GM19328 (cell line): ENCODE measurements at regions not wholly inside any gene's neighbourhood (a gene's known extent, or its start where the extent isn't known, plus 50 kb on each side); places are given as distances from the start of the nearest gene placed in this dataset.
"Not testable (repeated sequence)": the region's sequence is repeated elsewhere in the genome, so short reads cannot be mapped to it uniquely, and the experiment has no call there.

Experiments used
- ATAC-seq: cut with Tn5 transposase; IDR thresholded peaks from one replicate; pipeline ENCODE4 v1.9.1; 2021; ENCODE audit warnings: mild to moderate bottlenecking, moderate library complexity; ENCODE audit not compliant: unreplicated experiment

GRCh38 chr7:33776788-33777187 lies 128.6 kb upstream of the BMPER start:
- no peak for ATAC-seq

- ATAC-seq = no peak
These were observed 127.1 kb upstream of the BMPER start for GRCh38 chr7:33778195-33778594.

GRCh38 chr7:33779216-33779615 lies 126.1 kb upstream of the BMPER start:
- ATAC-seq = no peak

- ATAC-seq = no peak
These were observed 124.2 kb upstream of the BMPER start for GRCh38 chr7:33781167-33781566.

- ATAC-seq = no peak
These were observed 123.5 kb upstream of the BMPER start for GRCh38 chr7:33781796-33782195.

GRCh38 chr7:33784000-33784399 lies 121.3 kb upstream of the BMPER start:
- no peak for ATAC-seq

- ATAC-seq = no peak
These were observed 116.8 kb upstream of the BMPER start for GRCh38 chr7:33788531-33788930.

- ATAC-seq = no peak
These were observed 115.3 kb upstream of the BMPER start for GRCh38 chr7:33789871-33790630.

GRCh38 chr7:33790746-33791145 lies 114.6 kb upstream of the BMPER start:
- ATAC-seq = no peak

- no peak for ATAC-seq
These were observed 113.3 kb upstream of the BMPER start for GRCh38 chr7:33792041-33792440.

- no peak for ATAC-seq
These were observed 112.7 kb upstream of the BMPER start for GRCh38 chr7:33792547-33793105.

GRCh38 chr7:33793616-33794015 lies 111.7 kb upstream of the BMPER start:
- ATAC-seq = no peak

GRCh38 chr7:33794419-33794818 lies 110.9 kb upstream of the BMPER start:
- ATAC-seq = no peak

- no peak for ATAC-seq
These were observed 110.4 kb upstream of the BMPER start for GRCh38 chr7:33794959-33795358.

GRCh38 chr7:33796538-33796937 lies 108.8 kb upstream of the BMPER start:
- ATAC-seq = no peak

GRCh38 chr7:33797512-33797911 lies 107.8 kb upstream of the BMPER start:
- not testable (repeated sequence) for ATAC-seq

- ATAC-seq = no peak
These were observed 106.5 kb upstream of the BMPER start for GRCh38 chr7:33798686-33799325.

GRCh38 chr7:33799766-33800165 lies 105.6 kb upstream of the BMPER start:
- ATAC-seq = no peak

- ATAC-seq = no peak
These were observed 102.7 kb upstream of the BMPER start for GRCh38 chr7:33802600-33802999.

- ATAC-seq = no peak
These were observed 101.1 kb upstream of the BMPER start for GRCh38 chr7:33804140-33804660.

- no peak for ATAC-seq
These were observed 99.6 kb upstream of the BMPER start for GRCh38 chr7:33805630-33806233.
